ENCODE measurements at regions not wholly inside any gene's neighbourhood (a gene's known extent, or its start where the extent isn't known, plus 50 kb on each side); places are given as distances from the start of the nearest gene placed in this dataset.

DNA sequence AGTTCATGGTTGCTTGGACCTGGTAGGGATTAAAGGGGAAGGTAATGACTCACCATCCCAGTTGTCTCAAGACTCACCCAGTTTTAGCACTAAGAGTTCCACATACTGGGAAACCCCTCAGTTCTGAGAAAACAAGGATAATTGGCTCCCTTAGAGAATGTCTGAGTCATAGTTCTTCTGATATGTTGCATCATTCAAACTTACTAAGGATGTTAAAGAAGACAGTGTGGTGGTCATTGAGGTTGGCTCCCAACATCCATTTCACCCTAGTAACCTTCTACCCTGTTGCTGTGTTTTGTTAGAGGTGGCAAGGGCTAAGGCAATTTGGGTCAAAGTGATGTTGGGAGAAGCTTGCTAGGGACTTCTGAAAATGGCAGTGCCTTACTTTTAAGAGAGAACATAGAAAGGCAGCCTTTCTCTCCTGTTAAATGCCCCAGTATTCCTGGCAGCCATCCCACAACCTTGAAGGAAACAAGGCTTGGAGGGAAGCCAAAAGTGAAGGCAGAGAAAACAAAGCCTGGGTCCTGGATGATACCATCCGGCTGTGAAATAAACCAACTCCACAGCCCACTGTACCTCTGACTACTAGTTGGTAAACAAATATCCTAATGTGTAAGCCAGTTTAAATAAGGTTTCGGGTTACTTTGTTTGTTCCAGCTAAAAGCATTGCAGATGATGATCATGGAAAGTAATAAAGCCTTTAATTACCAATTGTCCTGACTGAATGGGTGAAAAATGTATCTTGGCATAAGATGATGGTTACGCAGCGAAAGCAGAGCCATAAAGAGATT, 80.4 kb upstream of the ADAMTSL1 start:
- Histone ChIP-seq H3K18ac (ENCODE audit: insufficient read length, low read depth, low read length) (no peak overlapping the region), H3K56ac (ENCODE audit: insufficient read length, low read depth, low read length) (no peak overlapping the region), H3K23ac (ENCODE audit: insufficient read length, low read depth, low read length) (no peak overlapping the region), H4K5ac (ENCODE audit: insufficient read length, low read depth, low read length) (no peak overlapping the region), H3K4me1 (ENCODE audit: insufficient read depth, low read length) (no peaks in the 10 kb centered on the region), H3K9ac (ENCODE audit: extremely low read depth, insufficient read length, low read length) (no peak overlapping the region), H3K9me3 (ENCODE audit: control insufficient read depth, low read depth, low read length) (no peaks in the 10 kb centered on the region), H2BK5ac (ENCODE audit: insufficient read length, low read length) (no peak overlapping the region), H2BK120ac (ENCODE audit: low read depth, low read length, poor library complexity, severe bottlenecking) (no peak overlapping the region), H3K4ac (ENCODE audit: low read depth, low read length) (no peak overlapping the region), H3K79me2 (ENCODE audit: insufficient read depth, low read length) (no peaks in the 10 kb centered on the region), H2AFZ (ENCODE audit: low read length) (no peak overlapping the region), H4K8ac (replicated peaks; ENCODE audit: insufficient read length, low read depth, low read length) (no peak overlapping the region), H3K23me2 (ENCODE audit: insufficient read length, low read depth, low read length, poor library complexity, severe bottlenecking) (no peaks in the 10 kb centered on the region), H3K14ac (ENCODE audit: insufficient read depth, low read length) (no peak overlapping the region), H2BK15ac (ENCODE audit: low read depth, low read length) (no peak overlapping the region), H3T11ph (ENCODE audit: low read length) (no peak overlapping the region), H2BK20ac (ENCODE audit: low read depth, low read length, poor library complexity, severe bottlenecking) (no peak overlapping the region), H3K27me3 (ENCODE audit: insufficient read depth, low read length) (no peaks in the 10 kb centered on the region), H3K4me2 (ENCODE audit: insufficient read depth, insufficient read length, low read length) (no peak overlapping the region), H2AK5ac (ENCODE audit: insufficient read length, low read length) (no peak overlapping the region), H2BK12ac (ENCODE audit: insufficient read length, low read depth, low read length) (no peak overlapping the region), H4K91ac (ENCODE audit: insufficient read length, low read depth, low read length) (no peak overlapping the region), H4K20me1 (ENCODE audit: control insufficient read depth, insufficient read depth, insufficient read length) (no peaks in the 10 kb centered on the region), H3K27ac (ENCODE audit: insufficient read length, low read depth, low read length) (no peak overlapping the region), H3K79me1 (ENCODE audit: insufficient read depth, low read depth, low read length, poor library complexity, severe bottlenecking) (no peaks in the 10 kb centered on the region)
- peaks cover under 1 to 4% of the 10 kb centered on the region in 2 experiments; a peak in 1 of 4 replicates for H3K4me1 Mint-ChIP-seq
- TF ChIP-seq, protein P1, sequence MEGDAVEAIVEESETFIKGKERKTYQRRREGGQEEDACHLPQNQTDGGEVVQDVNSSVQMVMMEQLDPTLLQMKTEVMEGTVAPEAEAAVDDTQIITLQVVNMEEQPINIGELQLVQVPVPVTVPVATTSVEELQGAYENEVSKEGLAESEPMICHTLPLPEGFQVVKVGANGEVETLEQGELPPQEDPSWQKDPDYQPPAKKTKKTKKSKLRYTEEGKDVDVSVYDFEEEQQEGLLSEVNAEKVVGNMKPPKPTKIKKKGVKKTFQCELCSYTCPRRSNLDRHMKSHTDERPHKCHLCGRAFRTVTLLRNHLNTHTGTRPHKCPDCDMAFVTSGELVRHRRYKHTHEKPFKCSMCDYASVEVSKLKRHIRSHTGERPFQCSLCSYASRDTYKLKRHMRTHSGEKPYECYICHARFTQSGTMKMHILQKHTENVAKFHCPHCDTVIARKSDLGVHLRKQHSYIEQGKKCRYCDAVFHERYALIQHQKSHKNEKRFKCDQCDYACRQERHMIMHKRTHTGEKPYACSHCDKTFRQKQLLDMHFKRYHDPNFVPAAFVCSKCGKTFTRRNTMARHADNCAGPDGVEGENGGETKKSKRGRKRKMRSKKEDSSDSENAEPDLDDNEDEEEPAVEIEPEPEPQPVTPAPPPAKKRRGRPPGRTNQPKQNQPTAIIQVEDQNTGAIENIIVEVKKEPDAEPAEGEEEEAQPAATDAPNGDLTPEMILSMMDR (conservative IDR thresholded peaks at IDR 0.05): no peak
- no peaks in the 10 kb centered on the region for H3K27me3 Mint-ChIP-seq (ENCODE audit: low read depth)
- no peaks in the 10 kb centered on the region for H3K36me3 Mint-ChIP-seq (ENCODE audit: insufficient read depth in 1 of 3, low read depth in 3 of 3)
- no peak overlapping the region for H3K4me3 Mint-ChIP-seq
- H3K9me3 Mint-ChIP-seq: no peaks in the 10 kb centered on the region
- H3K27ac Mint-ChIP-seq: no peak overlapping the region
- DNase-seq: no peak
- no CpG with 5 or more reads among the region's 4 CpGs for WGBS (ENCODE audit: extremely low coverage, insufficient read length, low lambda C conversion rate)
